Caco-2 (cell line): ENCODE measurements at regions not wholly inside any gene's neighbourhood (a gene's known extent, or its start where the extent isn't known, plus 50 kb on each side); places are given as distances from the start of the nearest gene placed in this dataset.

ENCODE experiments used
- BruUV-seq: library from RNA; stranded (reverse); fragments of 400-500 nt; replicated peaks from 2 replicates; lab custom pipeline; 2021; lab: Mats Ljungman, UMichigan
- CTCF ChIA-PET: fragments of 300-600 bp; sonication (Branson Sonifier 250); formaldehyde crosslinking; loops from one replicate; lab custom pipeline; 2022; ENCODE audit warnings: antibody characterized with exemption; lab: Charles Lee
- POLR2A ChIA-PET: fragments of 300-600 bp; sonication (Branson Sonifier 250); formaldehyde crosslinking; loops from one replicate; lab custom pipeline; 2022; ENCODE audit warnings: antibody characterized with exemption; lab: Charles Lee
- DNase-seq, 2 experiments: peaks; one replicate each; pipeline versions ENCODE4 v3.0.0 to v3.0.0-alpha.2; 2020 to 2022
- H3K27me3 ChIP-seq: replicated peaks from 2 replicates; pipeline ENCODE4 v1.6.0; 2011; ENCODE audit warnings: low read length; ENCODE audit not compliant: control insufficient read depth, insufficient read depth
- H3K36me3 ChIP-seq: 2 replicates; pipeline ENCODE4 v1.5.1; 2011; ENCODE audit warnings: low read length; ENCODE audit not compliant: control insufficient read depth, insufficient read depth
- H3K4me1 ChIP-seq: fragments of 250-450 bp; sonication (Bioruptor Pico); 2 replicates; pipeline ENCODE4 v1.5.1; 2020; ENCODE audit warnings: mild to moderate bottlenecking
- H3K4me3 ChIP-seq: 2 replicates; pipeline ENCODE4 v1.5.1; 2011; ENCODE audit warnings: low read depth, mild to moderate bottlenecking, control low read depth, low read length
- H3K9me3 ChIP-seq: fragments of 250-450 bp; sonication (Bioruptor Pico); 2 replicates; pipeline ENCODE4 v1.5.1; 2020; ENCODE audit warnings: mild to moderate bottlenecking, moderate library complexity
- H3K27ac Mint-ChIP-seq: one replicate; pipeline ENCODE4 v1.8.0; 2022; ENCODE audit warnings: mixed read lengths; ENCODE audit not compliant: unreplicated experiment
- H3K27me3 Mint-ChIP-seq: one replicate; pipeline ENCODE4 v1.8.0; 2022; ENCODE audit warnings: mixed read lengths; ENCODE audit not compliant: insufficient read depth, unreplicated experiment
- H3K36me3 Mint-ChIP-seq: one replicate; pipeline ENCODE4 v1.8.0; 2022; ENCODE audit warnings: mild to moderate bottlenecking, mixed read lengths; ENCODE audit not compliant: insufficient read depth, unreplicated experiment
- H3K4me1 Mint-ChIP-seq: one replicate; pipeline ENCODE4 v1.8.0; 2022; ENCODE audit warnings: low read depth, mixed read lengths; ENCODE audit not compliant: unreplicated experiment
- H3K4me3 Mint-ChIP-seq: one replicate; pipeline ENCODE4 v1.8.0; 2022; ENCODE audit warnings: mild to moderate bottlenecking, moderate library complexity, mixed read lengths; ENCODE audit not compliant: unreplicated experiment
- H3K9me3 Mint-ChIP-seq: one replicate; pipeline ENCODE4 v1.8.0; 2022; ENCODE audit warnings: mixed read lengths; ENCODE audit not compliant: unreplicated experiment
- CTCF ChIP-seq, 2 experiments: fragments of 200-600 bp in 1 of 2; IDR thresholded peaks; 1 replicate in 1 of 2; 2 replicates in 1 of 2; pipeline versions ENCODE4 v1.5.1 to v1.8.0; 2011 to 2022; ENCODE audit warnings: antibody characterized with exemption in 1 of 2, control low read depth in 1 of 2, inconsistent platforms in 1 of 2, low read depth in 1 of 2, low read length in 1 of 2, mild to moderate bottlenecking in 1 of 2, moderate library complexity in 1 of 2; ENCODE audit not compliant: insufficient read depth in 1 of 2, severe bottlenecking in 1 of 2, unreplicated experiment in 1 of 2
- intact Hi-C: fragments of 100-400 bp; cut with micrococcal nuclease; formaldehyde crosslinking; loops from one replicate; pipeline ENCODE4 v1.10.0; 2022; ENCODE audit not compliant: unreplicated experiment

- no peak overlapping the region for H3K4me3 Mint-ChIP-seq
- Histone ChIP-seq H3K27me3 (no peaks in the 10 kb centered on the region), H3K4me3 (no peak overlapping the region), H3K36me3 (no peaks in the 10 kb centered on the region), H3K4me1 (no peaks in the 10 kb centered on the region), H3K9me3 (no peaks in the 10 kb centered on the region)
- POLR2A ChIA-PET, result no interaction called here
- H3K27ac Mint-ChIP-seq, result no peak overlapping the region
- H3K4me1 Mint-ChIP-seq, result no peaks in the 10 kb centered on the region
- BruUV-seq, result no TSS peak
- no peaks in the 10 kb centered on the region for H3K36me3 Mint-ChIP-seq
- intact Hi-C loops, result no loop called here
- DNase-seq, result no peak
- H3K9me3 Mint-ChIP-seq, result no peaks in the 10 kb centered on the region
- CTCF ChIA-PET, result no interaction called here
- no peaks in the 10 kb centered on the region for H3K27me3 Mint-ChIP-seq
- no peak for TF ChIP-seq CTCF (IDR thresholded peaks at IDR 0.05; ENCODE audit: insufficient read depth in 1 of 2, low read depth in 1 of 2, low read length in 1 of 2, severe bottlenecking in 1 of 2, unreplicated experiment in 1 of 2)
Observed at GRCh38 chrX:21132686-21133393, 241.4 kb upstream of the CNKSR2 start.

- DNase-seq, result no peak
- Histone ChIP-seq H3K36me3 (no peaks in the 10 kb centered on the region), H3K9me3 (no peaks in the 10 kb centered on the region), H3K27me3 (no peaks in the 10 kb centered on the region), H3K4me3 (no peak overlapping the region), H3K4me1 (no peaks in the 10 kb centered on the region)
- ChIA-PET CTCF (no interaction called here), POLR2A (no interaction called here)
- Mint-ChIP-seq H3K27me3 (no peaks in the 10 kb centered on the region), H3K4me3 (no peak overlapping the region), H3K36me3 (no peaks in the 10 kb centered on the region), H3K4me1 (no peaks in the 10 kb centered on the region), H3K27ac (no peak overlapping the region), H3K9me3 (peaks cover 15% of the 10 kb centered on the region)
- no peak for TF ChIP-seq CTCF (IDR thresholded peaks at IDR 0.05; ENCODE audit: insufficient read depth in 1 of 2, low read depth in 1 of 2, low read length in 1 of 2, severe bottlenecking in 1 of 2, unreplicated experiment in 1 of 2)
- no TSS peak for BruUV-seq
- intact Hi-C loops, result no loop called here
Observed at GRCh38 chrX:21150208-21150607, 224.0 kb upstream of the CNKSR2 start.

GRCh38 chrX:21151051-21151450 lies 223.2 kb upstream of the CNKSR2 start:
- no peaks in the 10 kb centered on the region for H3K4me1 Mint-ChIP-seq
- intact Hi-C loops, result no loop called here
- ChIA-PET POLR2A (no interaction called here), CTCF (no interaction called here)
- peaks cover 24% of the 10 kb centered on the region for H3K9me3 Mint-ChIP-seq
- H3K9me3 ChIP-seq, result no peaks in the 10 kb centered on the region
- H3K4me3 Mint-ChIP-seq, result no peak overlapping the region
- no peak for DNase-seq
- no peaks in the 10 kb centered on the region for H3K27me3 ChIP-seq
- no peak overlapping the region for H3K27ac Mint-ChIP-seq
- no peak for TF ChIP-seq CTCF (IDR thresholded peaks at IDR 0.05; ENCODE audit: insufficient read depth in 1 of 2, low read depth in 1 of 2, low read length in 1 of 2, severe bottlenecking in 1 of 2, unreplicated experiment in 1 of 2)
- H3K27me3 Mint-ChIP-seq, result no peaks in the 10 kb centered on the region
- BruUV-seq, result no TSS peak
- no peaks in the 10 kb centered on the region for H3K36me3 ChIP-seq
- no peak overlapping the region for H3K4me3 ChIP-seq
- no peaks in the 10 kb centered on the region for H3K4me1 ChIP-seq
- H3K36me3 Mint-ChIP-seq, result no peaks in the 10 kb centered on the region
